Left renal pelvis (tissue), 4 donors: ENCODE measurements at regions not wholly inside any gene's neighbourhood (a gene's known extent, or its start where the extent isn't known, plus 50 kb on each side); places are given as distances from the start of the nearest gene placed in this dataset.

Experiments
- DNase-seq, 4 donors: peaks; one replicate each; pipeline ENCODE4 v3.0.0-alpha.2; 2013; ENCODE audit warnings: low read depth in 4 of 4, low spot score in 3 of 4

DNA sequence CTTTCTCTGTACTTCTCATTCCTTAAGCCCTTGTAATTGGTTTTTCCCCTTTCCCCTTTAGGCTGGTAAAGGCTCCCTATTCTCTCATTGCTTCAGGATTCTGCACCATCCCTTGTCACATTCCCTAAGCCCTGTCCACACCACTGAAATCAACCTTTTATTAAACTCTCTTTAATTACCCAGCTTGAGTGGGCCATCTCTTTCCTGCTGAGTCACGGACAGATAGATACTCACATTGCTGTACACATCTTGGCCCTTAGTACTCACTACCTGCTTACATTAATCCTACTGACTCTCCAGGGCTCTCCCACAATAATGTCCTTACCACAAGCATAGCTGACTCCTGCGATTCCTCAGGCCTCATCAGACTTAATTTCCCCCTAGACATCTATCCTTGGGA, 94.0 kb upstream of the PCGF5 start:
- no peak for DNase-seq

DNA sequence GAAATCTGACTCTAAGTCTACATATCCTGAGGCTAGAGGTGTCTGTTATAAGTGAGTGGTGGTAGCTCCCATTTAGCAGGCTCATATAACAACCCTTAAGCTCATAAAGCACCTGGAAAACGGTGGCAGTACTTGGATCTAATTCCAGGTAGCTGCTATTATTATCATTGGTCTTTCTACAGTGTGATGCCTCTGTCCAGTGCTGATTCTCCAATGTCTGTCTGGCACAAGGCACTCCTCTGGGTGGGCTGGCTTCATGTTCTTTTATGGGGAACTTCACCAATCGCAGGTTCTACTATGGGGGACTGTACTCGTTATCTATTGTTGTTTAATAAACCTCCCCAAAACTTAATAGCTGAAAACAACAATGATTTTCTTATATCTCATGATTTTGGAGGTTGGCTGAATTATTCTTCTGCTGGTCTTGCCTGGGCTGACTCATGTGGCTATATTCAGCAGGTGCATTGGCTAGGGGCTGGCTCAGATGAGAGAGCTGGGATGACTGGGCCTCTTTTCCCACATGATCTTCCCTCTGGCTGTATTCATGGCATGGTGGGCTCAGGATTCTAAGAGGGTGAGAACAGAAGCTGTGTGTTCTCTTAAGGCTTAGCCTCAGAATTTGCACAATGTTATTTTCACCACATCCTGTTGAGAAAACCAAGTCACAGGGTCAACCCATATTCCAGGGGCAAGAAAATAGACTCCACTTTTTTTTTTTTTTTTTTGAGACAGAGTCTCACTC, 93.0 kb upstream of the PCGF5 start:
- no peak for DNase-seq

DNA sequence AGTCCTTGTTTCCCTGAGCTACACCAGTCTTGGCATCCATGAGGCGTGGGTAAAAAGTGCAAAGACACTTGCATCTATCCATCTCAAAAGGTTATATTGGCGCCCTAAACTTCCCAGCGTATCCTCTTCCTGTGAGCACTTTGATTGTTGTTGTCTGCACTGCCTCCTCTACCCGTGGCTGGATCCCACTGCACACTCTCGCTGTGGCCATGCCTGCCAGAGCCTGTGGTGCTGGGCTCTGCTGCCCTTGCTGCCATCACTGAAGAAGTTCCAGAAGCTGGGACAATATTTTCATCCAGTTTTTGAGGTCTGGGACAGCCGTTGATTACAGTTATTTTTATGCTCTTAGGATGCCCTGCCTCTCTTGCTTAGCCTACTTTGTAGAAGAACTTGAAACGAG, 85.3 kb upstream of the PCGF5 start:
- DNase-seq, result no peak

GRCh38 chr10:91137011-91137643, 83.3 kb upstream of the PCGF5 start:
- DNase-seq, result no peak

DNA sequence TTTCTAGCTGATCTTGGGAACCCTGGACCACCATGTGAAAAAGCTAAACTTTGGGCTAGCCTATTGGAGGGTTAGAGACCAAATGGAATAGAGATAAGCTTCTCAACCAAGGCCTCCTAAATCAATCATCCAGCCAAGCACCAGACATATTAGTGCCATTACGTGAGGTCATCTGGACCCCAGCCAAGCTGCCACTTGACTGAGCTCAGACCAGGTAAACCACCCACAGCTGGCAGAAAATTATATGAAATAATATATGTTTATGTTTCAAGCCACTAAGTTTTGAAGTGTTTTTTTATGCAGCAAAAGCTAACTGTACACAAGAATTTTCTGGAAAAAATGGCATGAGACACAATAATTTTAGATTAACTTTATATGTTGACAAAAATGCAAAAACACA, 82.6 kb upstream of the PCGF5 start:
- no peak for DNase-seq

- no peak for DNase-seq
Measured at GRCh38 chr10:91140995-91141549, 79.4 kb upstream of the PCGF5 start.

DNA sequence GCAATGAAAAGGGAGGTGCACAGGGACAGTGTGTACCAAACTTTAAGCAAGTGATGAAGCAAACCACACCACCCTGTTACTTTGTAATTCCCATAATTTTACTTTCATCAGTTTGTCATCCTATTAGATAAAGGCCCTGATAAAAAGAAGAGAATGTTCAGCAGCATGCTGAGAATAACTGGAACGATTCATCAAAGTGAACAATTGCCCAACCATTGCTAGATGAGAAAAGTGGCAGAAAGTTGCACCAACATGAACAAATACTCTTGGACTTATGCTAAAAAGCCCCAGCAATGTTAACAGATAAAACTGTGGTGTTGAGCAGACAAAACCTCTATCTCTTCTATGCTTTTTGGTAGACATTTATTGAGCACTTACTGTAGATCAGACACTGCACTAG, 75.5 kb upstream of the PCGF5 start:
- no peak for DNase-seq

DNA sequence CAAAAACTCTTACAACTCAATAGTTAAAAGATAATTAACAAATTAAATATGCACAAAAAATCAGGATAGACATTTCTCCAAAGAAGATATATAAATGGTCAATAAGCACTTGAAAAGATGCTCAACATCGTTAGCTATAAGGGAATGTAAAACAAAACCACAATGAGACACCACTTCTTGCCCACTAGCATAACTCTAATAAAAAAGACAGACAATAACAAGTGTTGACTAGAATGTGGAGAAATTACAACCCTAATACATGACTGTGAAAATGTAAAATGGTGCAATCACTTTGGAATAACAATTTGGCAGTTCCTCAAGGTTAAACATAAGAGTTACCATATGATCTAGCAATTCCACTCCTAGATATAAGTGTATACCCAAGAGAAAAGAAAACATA, 74.3 kb upstream of the PCGF5 start:
- no peak for DNase-seq

- no peak for DNase-seq
Measured at GRCh38 chr10:91149550-91149949, 70.9 kb upstream of the PCGF5 start.

DNA sequence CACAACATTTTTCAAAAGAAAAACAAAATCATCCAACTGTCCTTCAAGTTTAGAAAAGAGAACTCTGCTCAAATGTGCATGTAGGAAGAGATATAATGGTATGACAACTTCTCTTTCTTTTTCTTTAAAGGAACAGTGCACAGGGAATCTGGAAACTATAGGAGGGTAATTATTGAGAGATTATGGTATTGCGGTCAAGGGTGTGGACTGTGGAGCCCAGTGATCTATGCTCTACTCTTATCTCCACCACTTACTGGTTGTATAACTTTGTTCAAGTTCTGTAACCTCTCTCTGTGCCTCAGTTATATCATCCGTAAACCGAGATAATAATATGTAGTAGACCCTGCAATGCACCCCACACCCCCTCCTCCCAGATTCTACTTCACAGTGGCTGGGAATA, 69.8 kb upstream of the PCGF5 start:
- no peak for DNase-seq

GRCh38 chr10:91153508-91153907, 67.0 kb upstream of the PCGF5 start:
- DNase-seq, result no peak

DNA sequence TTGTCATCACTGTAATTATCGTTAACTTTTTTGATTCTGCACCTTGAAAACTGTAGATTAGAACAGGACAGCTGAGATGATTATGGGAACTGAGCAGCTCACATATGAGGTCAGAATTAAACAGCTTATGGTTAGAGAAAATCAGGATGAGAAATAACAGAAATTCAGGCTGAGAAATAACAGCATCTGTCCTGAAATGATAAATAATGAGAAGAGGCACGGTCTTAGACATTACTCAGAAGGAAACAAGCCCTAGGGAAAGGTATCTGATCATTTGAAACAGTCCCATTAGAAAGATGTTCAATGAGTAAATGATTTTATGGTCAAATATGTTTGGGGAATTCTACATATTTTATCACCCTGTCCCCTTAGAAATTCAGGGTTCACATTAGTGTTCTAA, 65.6 kb upstream of the PCGF5 start:
- no peak for DNase-seq

GRCh38 chr10:91156196-91156595, 64.3 kb upstream of the PCGF5 start:
- DNase-seq, result no peak

DNA sequence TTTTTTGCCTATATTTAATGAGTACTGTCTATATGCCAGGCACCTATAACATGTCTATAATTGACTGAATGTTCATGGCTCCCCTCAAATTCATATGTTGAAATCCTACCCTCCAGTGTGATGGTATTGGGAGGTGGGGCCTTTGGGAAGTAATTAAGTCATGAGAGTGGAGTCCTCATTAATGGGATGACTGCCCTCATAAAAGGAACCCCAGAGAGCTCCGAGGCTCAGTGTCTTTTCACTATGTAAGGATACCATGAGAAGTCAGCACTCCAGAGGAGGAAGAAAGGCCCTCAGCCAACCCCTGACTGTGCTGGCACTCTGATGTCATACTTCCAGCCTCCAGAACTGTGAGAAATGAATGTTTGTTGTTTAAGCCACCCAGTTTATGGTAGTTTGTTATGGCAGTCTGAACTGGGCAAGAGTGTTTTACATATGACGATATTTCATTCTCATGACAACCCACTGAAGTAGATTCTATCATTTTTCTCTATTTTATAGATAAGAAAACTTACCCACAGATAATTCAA, 61.1 kb upstream of the PCGF5 start:
- no peak for DNase-seq

GRCh38 chr10:91162050-91162494, 58.4 kb upstream of the PCGF5 start:
- DNase-seq, result peak in 2 of 4 donors; percentile 30 to 42

DNA sequence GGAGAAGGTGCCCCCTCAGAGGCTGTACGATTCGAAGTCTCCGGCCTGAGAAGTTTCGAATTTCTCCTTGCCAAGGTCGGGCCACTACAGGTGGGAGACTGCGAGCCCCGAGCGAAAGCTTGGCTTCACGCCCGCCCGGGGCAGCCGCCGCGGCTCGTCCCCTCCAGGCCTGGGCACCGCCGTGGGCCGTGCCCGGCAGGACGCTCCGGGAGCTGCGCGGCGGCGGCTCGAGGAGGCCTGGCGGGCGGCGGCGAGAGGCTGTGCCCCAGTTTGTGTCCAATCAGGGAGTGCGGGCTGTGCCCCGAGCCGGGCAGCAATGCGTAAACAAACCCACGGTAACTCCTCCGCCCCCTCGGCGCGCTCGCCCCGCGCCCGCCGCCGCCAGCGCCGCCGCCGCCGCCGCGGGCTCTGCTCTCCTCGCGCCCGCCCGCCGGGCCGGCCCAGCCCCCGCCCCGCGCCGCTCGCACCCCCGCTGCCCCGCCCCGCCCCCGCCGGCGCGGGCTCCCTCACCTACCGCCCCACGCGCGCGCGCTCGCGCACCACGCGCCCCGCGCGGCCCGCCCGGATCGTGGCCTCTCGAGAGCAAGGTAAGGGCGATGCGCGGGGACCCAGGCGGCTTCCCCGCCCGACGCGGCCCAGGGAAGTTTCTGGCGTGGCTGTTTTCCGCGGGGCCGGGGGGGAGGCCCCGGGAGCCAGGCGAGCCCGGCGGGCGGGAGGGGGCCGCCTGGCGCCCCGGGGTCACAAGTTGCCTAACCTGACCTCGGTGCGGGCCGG, 57.8 kb upstream of the PCGF5 start:
- DNase-seq, result peak in 3 of 4 donors; percentile 19 to 31 (median 28)

GRCh38 chr10:91163269-91163868, 57.1 kb upstream of the PCGF5 start:
- peak; percentile 29 to 41 (median 34) for DNase-seq

GRCh38 chr10:91163869-91164474, 56.5 kb upstream of the PCGF5 start:
- DNase-seq, result peak in 3 of 4 donors; percentile 11 to 37 (median 18)

DNA sequence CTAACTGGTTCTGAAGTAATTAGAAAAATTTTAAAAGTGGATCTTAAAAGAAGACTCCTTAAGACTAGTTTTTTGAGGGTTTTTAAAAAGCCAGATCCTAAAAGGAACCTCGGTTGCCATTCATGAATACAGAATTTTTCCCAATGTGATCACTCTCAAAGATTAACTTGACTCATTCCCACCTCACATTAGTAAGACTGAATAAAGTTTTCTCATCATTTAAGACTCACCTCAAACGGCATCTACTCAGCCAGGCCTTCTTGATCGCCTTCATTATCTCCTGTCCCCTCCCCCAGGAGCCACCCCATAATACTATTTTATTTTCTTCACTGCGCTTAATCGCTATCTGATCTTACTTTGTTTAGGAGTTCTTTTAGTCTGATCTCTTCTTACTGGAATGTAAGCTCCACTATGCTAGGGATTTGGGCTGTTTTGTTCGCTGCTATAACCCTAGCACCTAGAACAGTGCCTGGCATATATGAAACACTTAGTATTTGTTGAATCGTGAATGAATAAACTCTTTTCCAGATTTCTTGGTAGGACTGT, 55.9 kb upstream of the PCGF5 start:
- DNase-seq, result no peak

DNA sequence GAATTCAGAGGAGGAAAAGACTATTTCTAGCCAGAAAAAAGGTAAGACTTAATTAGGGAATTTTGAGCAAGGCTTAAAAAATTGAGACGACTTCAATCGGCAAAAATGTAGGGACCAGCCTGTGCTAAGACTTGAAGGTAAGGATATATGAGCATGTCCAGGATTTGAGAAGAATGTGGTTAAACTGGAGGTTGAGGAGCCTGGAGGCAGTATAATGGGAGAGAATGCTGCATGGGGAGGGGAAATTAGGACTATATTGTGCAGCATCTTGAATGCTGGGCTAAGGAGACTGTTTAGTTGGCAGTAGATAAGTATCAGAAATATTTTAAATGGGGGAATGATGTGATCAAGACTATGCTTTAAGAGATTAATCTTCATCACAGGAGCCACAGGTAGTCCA, 53.1 kb upstream of the PCGF5 start:
- no peak for DNase-seq
